ENCODE measurements at regions not wholly inside any gene's neighbourhood (a gene's known extent, or its start where the extent isn't known, plus 50 kb on each side); places are given as distances from the start of the nearest gene placed in this dataset.

DNA sequence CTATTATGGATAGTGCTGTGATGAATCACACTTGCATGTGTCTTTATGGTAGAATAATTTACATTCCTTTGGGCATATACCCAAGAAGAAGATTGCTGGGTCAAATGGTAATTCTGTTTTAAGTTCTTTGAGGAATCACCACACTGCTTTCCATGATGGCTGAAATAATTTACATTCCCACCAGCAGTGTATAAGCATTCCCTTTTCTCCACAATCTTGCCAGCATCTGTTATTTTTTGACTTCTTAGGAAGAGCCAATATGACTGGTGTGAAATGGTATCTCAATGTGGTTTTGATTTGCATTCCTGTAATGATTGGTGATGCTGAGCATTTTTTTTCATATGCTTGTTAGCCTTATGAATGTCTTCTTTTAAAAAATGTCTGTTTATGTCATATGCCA lies 1120.2 kb downstream of the ARAP2 start:
- Histone ChIP-seq H3K9me3 (ENCODE audit: insufficient read depth, low read depth, low read length) (no peaks in the 10 kb centered on the region), H3K36me3 (ENCODE audit: insufficient read depth, low read length) (no peaks in the 10 kb centered on the region), H3K4me1 (ENCODE audit: insufficient read depth, low read length, poor library complexity, severe bottlenecking) (no peaks in the 10 kb centered on the region), H3K27me3 (ENCODE audit: insufficient read depth, low read length, poor library complexity, severe bottlenecking) (no peaks in the 10 kb centered on the region), H4K20me1 (ENCODE audit: insufficient read depth, low read length, poor library complexity, severe bottlenecking) (no peaks in the 10 kb centered on the region), H3K4me2 (ENCODE audit: low read depth, low read length, poor library complexity, severe bottlenecking) (no peak overlapping the region), H3F3A (ENCODE audit: low read depth) (no peaks in the 10 kb centered on the region), H3K79me2 (ENCODE audit: insufficient read depth, low read length) (no peaks in the 10 kb centered on the region), H3K4me3 (ENCODE audit: low read length, poor library complexity, severe bottlenecking) (no peak overlapping the region), H3K9me2 (replicated peaks; ENCODE audit: low read depth, low read length) (no peaks in the 10 kb centered on the region), H2AFZ (ENCODE audit: low read length) (no peak overlapping the region), H3K9ac (ENCODE audit: low read depth, low read length, poor library complexity, severe bottlenecking) (no peak overlapping the region)
- TF ChIP-seq, protein P1, sequence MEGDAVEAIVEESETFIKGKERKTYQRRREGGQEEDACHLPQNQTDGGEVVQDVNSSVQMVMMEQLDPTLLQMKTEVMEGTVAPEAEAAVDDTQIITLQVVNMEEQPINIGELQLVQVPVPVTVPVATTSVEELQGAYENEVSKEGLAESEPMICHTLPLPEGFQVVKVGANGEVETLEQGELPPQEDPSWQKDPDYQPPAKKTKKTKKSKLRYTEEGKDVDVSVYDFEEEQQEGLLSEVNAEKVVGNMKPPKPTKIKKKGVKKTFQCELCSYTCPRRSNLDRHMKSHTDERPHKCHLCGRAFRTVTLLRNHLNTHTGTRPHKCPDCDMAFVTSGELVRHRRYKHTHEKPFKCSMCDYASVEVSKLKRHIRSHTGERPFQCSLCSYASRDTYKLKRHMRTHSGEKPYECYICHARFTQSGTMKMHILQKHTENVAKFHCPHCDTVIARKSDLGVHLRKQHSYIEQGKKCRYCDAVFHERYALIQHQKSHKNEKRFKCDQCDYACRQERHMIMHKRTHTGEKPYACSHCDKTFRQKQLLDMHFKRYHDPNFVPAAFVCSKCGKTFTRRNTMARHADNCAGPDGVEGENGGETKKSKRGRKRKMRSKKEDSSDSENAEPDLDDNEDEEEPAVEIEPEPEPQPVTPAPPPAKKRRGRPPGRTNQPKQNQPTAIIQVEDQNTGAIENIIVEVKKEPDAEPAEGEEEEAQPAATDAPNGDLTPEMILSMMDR (conservative IDR thresholded peaks at IDR 0.05; ENCODE audit: low read length), result no peak
- no peak for TF ChIP-seq EZH2phosphoT487 (IDR thresholded peaks at IDR 0.05; ENCODE audit: borderline replicate concordance)

DNA sequence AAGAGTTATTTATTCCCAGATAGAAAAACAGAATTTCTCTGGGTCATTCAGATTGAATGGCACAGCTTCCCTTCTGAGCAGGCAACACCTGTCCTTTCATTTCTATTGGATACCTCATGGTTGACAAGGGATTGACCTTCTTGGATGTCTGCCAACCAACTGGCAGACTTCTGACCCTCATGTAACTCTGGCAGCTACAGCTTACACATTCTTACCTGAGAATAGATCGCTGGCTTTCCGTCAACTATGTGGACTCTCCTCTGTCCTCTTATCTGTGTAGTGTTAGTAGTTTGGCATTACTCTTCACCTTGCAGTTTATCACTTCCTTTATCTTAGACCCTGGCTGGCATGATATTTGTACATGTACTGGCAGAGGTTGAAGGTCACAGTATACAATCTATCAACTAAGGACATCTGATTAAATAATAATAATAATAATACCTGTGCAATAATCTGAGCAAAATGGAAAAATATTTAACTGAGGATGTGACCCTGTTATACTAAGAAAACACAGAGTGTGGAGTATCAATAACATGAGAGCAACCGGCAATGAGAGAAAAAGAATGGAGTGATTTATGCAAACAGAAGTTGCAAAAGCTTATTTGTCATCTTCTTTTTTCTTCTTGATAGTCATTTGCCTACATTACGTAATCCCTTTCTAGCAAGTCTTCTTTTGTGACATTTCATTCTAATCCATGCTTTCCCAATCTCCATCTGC lies 1118.2 kb downstream of the ARAP2 start:
- no peaks in the 10 kb centered on the region for H3F3A ChIP-seq (ENCODE audit: low read depth)
- no peaks in the 10 kb centered on the region for H3K4me1 ChIP-seq (ENCODE audit: insufficient read depth, low read length, poor library complexity, severe bottlenecking)

GRCh38 chr4:35138449-35138848 lies 1105.9 kb downstream of the ARAP2 start:
- no peak overlapping the region for H3K9ac ChIP-seq (ENCODE audit: low read depth, low read length, poor library complexity, severe bottlenecking)
- no peaks in the 10 kb centered on the region for H3K27me3 ChIP-seq (ENCODE audit: insufficient read depth, low read length, poor library complexity, severe bottlenecking)
- TF ChIP-seq EZH2phosphoT487 (IDR thresholded peaks at IDR 0.05; ENCODE audit: borderline replicate concordance), result no peak
- TF ChIP-seq, protein P1 (conservative IDR thresholded peaks at IDR 0.05; ENCODE audit: low read length), result no peak
- H3K9me2 ChIP-seq (replicated peaks; ENCODE audit: low read depth, low read length), result no peaks in the 10 kb centered on the region
- H2AFZ ChIP-seq (ENCODE audit: low read length), result no peak overlapping the region
- H4K20me1 ChIP-seq (ENCODE audit: insufficient read depth, low read length, poor library complexity, severe bottlenecking), result no peaks in the 10 kb centered on the region
- no peaks in the 10 kb centered on the region for H3K4me1 ChIP-seq (ENCODE audit: insufficient read depth, low read length, poor library complexity, severe bottlenecking)
- no peaks in the 10 kb centered on the region for H3F3A ChIP-seq (ENCODE audit: low read depth)
- no peaks in the 10 kb centered on the region for H3K9me3 ChIP-seq (ENCODE audit: insufficient read depth, low read depth, low read length)
- no peaks in the 10 kb centered on the region for H3K36me3 ChIP-seq (ENCODE audit: insufficient read depth, low read length)
- no peak overlapping the region for H3K4me3 ChIP-seq (ENCODE audit: low read length, poor library complexity, severe bottlenecking)
- no peak overlapping the region for H3K4me2 ChIP-seq (ENCODE audit: low read depth, low read length, poor library complexity, severe bottlenecking)
- no peaks in the 10 kb centered on the region for H3K79me2 ChIP-seq (ENCODE audit: insufficient read depth, low read length)

More for the DNA sequence above, 1118.2 kb downstream of the ARAP2 start:
- Histone ChIP-seq H3K4me3 (ENCODE audit: low read length, poor library complexity, severe bottlenecking) (no peak overlapping the region), H4K20me1 (ENCODE audit: insufficient read depth, low read length, poor library complexity, severe bottlenecking) (no peaks in the 10 kb centered on the region), H3K9me3 (ENCODE audit: insufficient read depth, low read depth, low read length) (no peaks in the 10 kb centered on the region), H3K4me2 (ENCODE audit: low read depth, low read length, poor library complexity, severe bottlenecking) (no peak overlapping the region), H3K79me2 (ENCODE audit: insufficient read depth, low read length) (no peaks in the 10 kb centered on the region), H3K27me3 (ENCODE audit: insufficient read depth, low read length, poor library complexity, severe bottlenecking) (no peaks in the 10 kb centered on the region), H3K9me2 (replicated peaks; ENCODE audit: low read depth, low read length) (no peaks in the 10 kb centered on the region), H3K36me3 (ENCODE audit: insufficient read depth, low read length) (no peaks in the 10 kb centered on the region), H3K9ac (ENCODE audit: low read depth, low read length, poor library complexity, severe bottlenecking) (no peak overlapping the region), H2AFZ (ENCODE audit: low read length) (no peak overlapping the region)
- TF ChIP-seq EZH2phosphoT487 (IDR thresholded peaks at IDR 0.05; ENCODE audit: borderline replicate concordance), result no peak
- TF ChIP-seq, protein P1 (conservative IDR thresholded peaks at IDR 0.05; ENCODE audit: low read length), result no peak

Measured in Loucy (cell line).